GM18517 (cell line): ENCODE measurements at regions not wholly inside any gene's neighbourhood (a gene's known extent, or its start where the extent isn't known, plus 50 kb on each side); places are given as distances from the start of the nearest gene placed in this dataset.

ENCODE experiments used
- ATAC-seq: cut with Tn5 transposase; IDR thresholded peaks from one replicate; pipeline ENCODE4 v1.9.1; 2021; ENCODE audit warnings: mild to moderate bottlenecking, moderate library complexity; ENCODE audit not compliant: unreplicated experiment

- ATAC-seq = no peak
Measured at GRCh38 chr4:176500894-176501293, 181.1 kb downstream of the SPCS3 start.

GRCh38 chr4:176504118-176504517 is 184.4 kb downstream of the SPCS3 start:
- no peak for ATAC-seq

- ATAC-seq = no peak
Measured at GRCh38 chr4:176507845-176508533, 188.2 kb downstream of the SPCS3 start.

GRCh38 chr4:176508780-176509331 is 189.1 kb downstream of the SPCS3 start:
- ATAC-seq = no peak

- ATAC-seq = no peak
Measured at GRCh38 chr4:176525576-176525975, 205.8 kb downstream of the SPCS3 start.

- ATAC-seq = no peak
Measured at GRCh38 chr4:176526704-176527103, 206.9 kb downstream of the SPCS3 start.

GRCh38 chr4:176529574-176529973 is 209.8 kb downstream of the SPCS3 start:
- no peak for ATAC-seq

- ATAC-seq = no peak
Measured at GRCh38 chr4:176533159-176533558, 213.4 kb downstream of the SPCS3 start.

- no peak for ATAC-seq
Measured at GRCh38 chr4:176534566-176534965, 214.8 kb downstream of the SPCS3 start.

- no peak for ATAC-seq
Measured at GRCh38 chr4:176538217-176538925, 218.6 kb downstream of the SPCS3 start.

- no peak for ATAC-seq
Measured at GRCh38 chr4:176539091-176539784, 219.5 kb downstream of the SPCS3 start.

GRCh38 chr4:176539785-176540175 is 220.0 kb downstream of the SPCS3 start:
- ATAC-seq = no peak

- ATAC-seq = no peak
Measured at GRCh38 chr4:176540814-176541213, 221.0 kb downstream of the SPCS3 start.

- no peak for ATAC-seq
Measured at GRCh38 chr4:176545872-176546271, 226.1 kb downstream of the SPCS3 start.

- no peak for ATAC-seq
Measured at GRCh38 chr4:176546975-176547374, 227.2 kb downstream of the SPCS3 start.

- no peak for ATAC-seq
Measured at GRCh38 chr4:176548571-176548970, 228.8 kb downstream of the SPCS3 start.

GRCh38 chr4:176549161-176549865 is 229.5 kb downstream of the SPCS3 start:
- ATAC-seq = no peak

GRCh38 chr4:176558661-176559060 is 234.1 kb downstream of the VEGFC start:
- ATAC-seq = no peak

GRCh38 chr4:176561368-176561767 is 231.4 kb downstream of the VEGFC start:
- ATAC-seq = no peak

- no peak for ATAC-seq
Measured at GRCh38 chr4:176563591-176563990, 229.1 kb downstream of the VEGFC start.

- ATAC-seq = no peak
Measured at GRCh38 chr4:176565049-176565448, 227.7 kb downstream of the VEGFC start.
